ENCODE measurements at regions not wholly inside any gene's neighbourhood (a gene's known extent, or its start where the extent isn't known, plus 50 kb on each side); places are given as distances from the start of the nearest gene placed in this dataset.

DNA sequence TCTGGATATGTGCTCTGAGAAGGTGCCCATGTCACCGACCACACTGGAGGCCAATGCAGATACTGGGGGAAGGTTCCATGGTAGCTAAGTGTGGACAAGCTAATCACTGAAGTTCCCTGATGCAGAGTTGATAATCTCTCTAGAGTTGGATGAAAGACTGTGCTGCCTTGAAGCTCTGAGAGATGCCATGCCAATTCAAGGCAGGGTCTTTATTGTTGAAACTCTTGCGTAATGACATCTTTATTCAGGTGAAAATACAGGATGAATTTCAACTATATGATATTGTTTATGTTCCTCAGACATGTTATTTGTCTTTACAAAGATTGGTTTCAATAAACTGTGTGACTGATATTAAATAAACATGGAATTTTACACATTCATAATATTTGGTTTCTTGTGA, 167.6 kb upstream of the TMEM161B start:
- Histone ChIP-seq H3K9me3 (ENCODE audit: control insufficient read depth, insufficient read depth, low read length) (no peaks in the 10 kb centered on the region), H3K36me3 (ENCODE audit: control insufficient read depth, insufficient read depth, low read length) (no peaks in the 10 kb centered on the region), H3K27me3 (ENCODE audit: control insufficient read depth, insufficient read depth, low read length) (no peaks in the 10 kb centered on the region), H3K27ac (ENCODE audit: low read depth, low read length) (no peak overlapping the region), H3K4me3 (ENCODE audit: low read depth, low read length) (no peak overlapping the region), H3K4me1 (ENCODE audit: control insufficient read depth, insufficient read depth, low read length) (no peaks in the 10 kb centered on the region)
- DNase-seq (ENCODE audit: low read depth in 4 of 6, low spot score in 6 of 6) = no peak
- 100% methylated on average over 1 of the region's 2 CpGs for WGBS (ENCODE audit: insufficient coverage)

DNA sequence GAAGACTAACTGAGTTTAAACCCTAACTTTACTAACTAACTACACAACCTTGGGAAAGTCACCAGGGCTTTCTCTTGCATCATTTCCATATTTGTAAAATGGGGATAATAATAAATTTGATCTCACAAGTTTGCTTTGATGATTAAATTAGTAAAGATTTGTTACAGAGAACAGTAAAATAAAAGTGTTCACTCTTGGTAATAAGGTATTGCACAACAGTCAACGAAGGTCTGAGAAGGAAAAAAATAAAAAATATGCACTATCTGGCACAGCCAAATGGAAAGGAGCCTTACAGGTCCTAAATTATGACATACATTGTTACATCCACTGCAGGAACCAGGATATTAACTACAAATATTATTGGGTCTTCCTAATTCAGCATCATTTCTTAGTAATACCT, 160.0 kb upstream of the TMEM161B start:
- no peak for DNase-seq (ENCODE audit: low read depth in 4 of 6, low spot score in 6 of 6)
- WGBS (ENCODE audit: insufficient coverage) = no CpG with 5 or more reads among the region's 1 CpG
- H3K27ac ChIP-seq (ENCODE audit: low read depth, low read length) = no peak overlapping the region
- no peaks in the 10 kb centered on the region for H3K4me1 ChIP-seq (ENCODE audit: control insufficient read depth, insufficient read depth, low read length)
- H3K27me3 ChIP-seq (ENCODE audit: control insufficient read depth, insufficient read depth, low read length) = no peaks in the 10 kb centered on the region
- H3K4me3 ChIP-seq (ENCODE audit: low read depth, low read length) = no peak overlapping the region
- peaks cover 4% of the 10 kb centered on the region for H3K36me3 ChIP-seq (ENCODE audit: control insufficient read depth, insufficient read depth, low read length)
- H3K9me3 ChIP-seq (ENCODE audit: control insufficient read depth, insufficient read depth, low read length) = no peaks in the 10 kb centered on the region

DNA sequence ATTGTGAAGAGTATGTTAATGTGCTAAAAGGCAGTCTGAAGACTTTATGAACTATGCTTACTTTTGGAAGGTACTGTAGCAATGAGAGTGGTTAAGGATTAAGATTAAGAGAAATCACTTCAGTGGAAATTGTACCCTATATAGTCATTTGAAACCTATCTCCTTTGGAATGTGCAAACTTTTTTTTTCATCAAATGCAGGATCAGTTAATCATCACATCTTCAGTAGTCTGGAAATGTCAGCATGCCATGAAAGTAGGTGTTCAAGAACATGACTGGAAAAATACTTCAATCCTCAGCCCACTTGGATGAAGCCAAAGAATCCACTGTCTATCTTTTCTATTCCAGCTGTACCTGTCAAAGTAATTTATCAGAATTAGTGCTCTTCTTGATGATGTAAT, 157.8 kb upstream of the TMEM161B start:
- Histone ChIP-seq H3K4me1 (ENCODE audit: control insufficient read depth, insufficient read depth, low read length) (no peaks in the 10 kb centered on the region), H3K27ac (ENCODE audit: low read depth, low read length) (no peak overlapping the region), H3K9me3 (ENCODE audit: control insufficient read depth, insufficient read depth, low read length) (no peaks in the 10 kb centered on the region), H3K36me3 (ENCODE audit: control insufficient read depth, insufficient read depth, low read length) (peaks cover 4% of the 10 kb centered on the region), H3K4me3 (ENCODE audit: low read depth, low read length) (no peak overlapping the region), H3K27me3 (ENCODE audit: control insufficient read depth, insufficient read depth, low read length) (no peaks in the 10 kb centered on the region)
- no peak for DNase-seq (ENCODE audit: low read depth in 4 of 6, low spot score in 6 of 6)

DNA sequence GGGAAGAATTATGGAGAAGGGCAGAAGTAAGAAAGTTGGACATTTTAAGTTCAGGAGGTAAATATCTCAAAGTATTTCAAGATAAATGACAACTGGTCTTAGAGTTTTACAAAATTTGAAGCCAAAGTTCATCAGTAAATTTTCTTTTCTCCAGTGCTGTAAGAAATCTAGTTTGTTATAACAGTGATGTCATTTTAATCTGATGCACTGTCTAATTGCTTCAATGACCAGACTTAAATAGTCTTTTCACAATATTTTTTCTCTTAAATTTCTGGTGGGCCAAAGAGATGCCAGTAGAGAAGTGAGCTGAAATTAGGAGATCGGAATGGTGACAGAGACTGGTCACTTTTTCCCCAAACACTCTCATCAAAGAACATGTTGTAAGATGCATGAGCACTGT, 156.5 kb upstream of the TMEM161B start:
- no peaks in the 10 kb centered on the region for H3K27me3 ChIP-seq (ENCODE audit: control insufficient read depth, insufficient read depth, low read length)
- H3K27ac ChIP-seq (ENCODE audit: low read depth, low read length) = no peak overlapping the region
- H3K4me3 ChIP-seq (ENCODE audit: low read depth, low read length) = no peak overlapping the region
- H3K36me3 ChIP-seq (ENCODE audit: control insufficient read depth, insufficient read depth, low read length) = no peaks in the 10 kb centered on the region
- no peaks in the 10 kb centered on the region for H3K9me3 ChIP-seq (ENCODE audit: control insufficient read depth, insufficient read depth, low read length)
- no peaks in the 10 kb centered on the region for H3K4me1 ChIP-seq (ENCODE audit: control insufficient read depth, insufficient read depth, low read length)
- WGBS (ENCODE audit: insufficient coverage) = no CpG with 5 or more reads among the region's 1 CpG
- DNase-seq (ENCODE audit: low read depth in 4 of 6, low spot score in 6 of 6) = no peak

GRCh38 chr5:88419931-88420330, 151.3 kb upstream of the TMEM161B start:
- no CpG with 5 or more reads among the region's 3 CpGs for WGBS (ENCODE audit: insufficient coverage)
- no peaks in the 10 kb centered on the region for H3K9me3 ChIP-seq (ENCODE audit: control insufficient read depth, insufficient read depth, low read length)
- H3K27ac ChIP-seq (ENCODE audit: low read depth, low read length) = no peak overlapping the region
- no peak for DNase-seq (ENCODE audit: low read depth in 4 of 6, low spot score in 6 of 6)
- H3K36me3 ChIP-seq (ENCODE audit: control insufficient read depth, insufficient read depth, low read length) = peaks cover 8% of the 10 kb centered on the region
- H3K4me3 ChIP-seq (ENCODE audit: low read depth, low read length) = no peak overlapping the region
- no peaks in the 10 kb centered on the region for H3K4me1 ChIP-seq (ENCODE audit: control insufficient read depth, insufficient read depth, low read length)
- H3K27me3 ChIP-seq (ENCODE audit: control insufficient read depth, insufficient read depth, low read length) = no peaks in the 10 kb centered on the region

GRCh38 chr5:88407341-88407740, 138.7 kb upstream of the TMEM161B start:
- Histone ChIP-seq H3K4me1 (ENCODE audit: control insufficient read depth, insufficient read depth, low read length) (no peaks in the 10 kb centered on the region), H3K27me3 (ENCODE audit: control insufficient read depth, insufficient read depth, low read length) (no peaks in the 10 kb centered on the region), H3K27ac (ENCODE audit: low read depth, low read length) (no peak overlapping the region), H3K9me3 (ENCODE audit: control insufficient read depth, insufficient read depth, low read length) (no peaks in the 10 kb centered on the region), H3K36me3 (ENCODE audit: control insufficient read depth, insufficient read depth, low read length) (no peaks in the 10 kb centered on the region), H3K4me3 (ENCODE audit: low read depth, low read length) (no peak overlapping the region)
- no CpG with 5 or more reads among the region's 4 CpGs for WGBS (ENCODE audit: insufficient coverage)
- no peak for DNase-seq (ENCODE audit: low read depth in 4 of 6, low spot score in 6 of 6)

DNA sequence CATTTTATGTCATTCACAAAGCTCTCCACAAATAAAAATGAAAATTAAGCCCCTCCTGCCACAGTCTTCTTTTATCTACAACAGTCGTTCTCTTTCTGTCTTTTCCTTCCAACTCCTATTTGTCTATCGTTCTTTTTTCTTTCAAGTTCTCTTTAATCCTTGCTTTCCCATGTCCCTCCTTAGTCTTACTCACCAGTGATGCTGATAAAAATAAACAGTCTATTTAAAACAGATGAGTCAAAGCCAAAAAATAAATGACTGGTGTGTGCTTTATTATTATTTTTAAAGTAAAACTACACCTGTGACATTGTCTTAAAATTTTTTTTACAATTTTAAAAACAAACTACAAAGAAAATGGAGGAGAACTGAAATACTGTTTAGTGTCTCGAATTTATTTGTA, 137.1 kb upstream of the TMEM161B start:
- Histone ChIP-seq H3K4me3 (ENCODE audit: low read depth, low read length) (no peak overlapping the region), H3K4me1 (ENCODE audit: control insufficient read depth, insufficient read depth, low read length) (no peaks in the 10 kb centered on the region), H3K9me3 (ENCODE audit: control insufficient read depth, insufficient read depth, low read length) (no peaks in the 10 kb centered on the region), H3K36me3 (ENCODE audit: control insufficient read depth, insufficient read depth, low read length) (no peaks in the 10 kb centered on the region), H3K27me3 (ENCODE audit: control insufficient read depth, insufficient read depth, low read length) (no peaks in the 10 kb centered on the region), H3K27ac (ENCODE audit: low read depth, low read length) (peak overlapping the region; percentile 16)
- peak in 1 of 6 donors; percentile 65 for DNase-seq (ENCODE audit: low read depth in 4 of 6, low spot score in 6 of 6)
- WGBS (ENCODE audit: insufficient coverage) = no CpG with 5 or more reads among the region's 3 CpGs

DNA sequence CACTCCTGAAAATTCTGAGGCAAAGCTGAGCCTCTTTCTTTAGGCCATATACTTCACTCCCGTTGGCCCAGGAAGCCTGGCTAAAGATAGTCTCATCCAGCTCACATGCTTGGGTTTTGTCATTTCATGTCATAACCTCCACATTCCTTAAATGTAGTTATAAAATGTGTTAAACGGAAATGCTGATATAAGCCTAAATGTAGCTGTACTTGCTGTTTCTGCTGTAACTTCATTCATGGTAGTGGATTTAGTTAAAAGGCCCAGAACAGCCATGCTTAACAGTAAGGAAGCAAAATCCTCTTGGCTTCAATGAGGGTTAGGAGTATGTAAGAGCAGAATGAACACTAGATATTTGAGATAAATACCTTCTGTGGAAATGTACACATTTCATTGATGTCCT, 135.8 kb upstream of the TMEM161B start:
- H3K4me3 ChIP-seq (ENCODE audit: low read depth, low read length) = no peak overlapping the region
- WGBS (ENCODE audit: insufficient coverage) = no CpG with 5 or more reads among the region's 2 CpGs
- H3K9me3 ChIP-seq (ENCODE audit: control insufficient read depth, insufficient read depth, low read length) = no peaks in the 10 kb centered on the region
- peak in 2 of 6 donors; percentile 19 to 61 for DNase-seq (ENCODE audit: low read depth in 4 of 6, low spot score in 6 of 6)
- no peaks in the 10 kb centered on the region for H3K27me3 ChIP-seq (ENCODE audit: control insufficient read depth, insufficient read depth, low read length)
- no peaks in the 10 kb centered on the region for H3K36me3 ChIP-seq (ENCODE audit: control insufficient read depth, insufficient read depth, low read length)
- H3K4me1 ChIP-seq (ENCODE audit: control insufficient read depth, insufficient read depth, low read length) = no peaks in the 10 kb centered on the region
- peak overlapping the region; percentile 4 for H3K27ac ChIP-seq (ENCODE audit: low read depth, low read length)

GRCh38 chr5:88401686-88402085, 133.0 kb upstream of the TMEM161B start:
- DNase-seq (ENCODE audit: low read depth in 4 of 6, low spot score in 6 of 6) = peak in 3 of 6 donors; percentile 31 to 89 (median 85)
- Histone ChIP-seq H3K9me3 (ENCODE audit: control insufficient read depth, insufficient read depth, low read length) (no peaks in the 10 kb centered on the region), H3K4me1 (ENCODE audit: control insufficient read depth, insufficient read depth, low read length) (peaks cover 9% of the 10 kb centered on the region), H3K27ac (ENCODE audit: low read depth, low read length) (peak overlapping the region; percentile 48), H3K4me3 (ENCODE audit: low read depth, low read length) (no peak overlapping the region), H3K27me3 (ENCODE audit: control insufficient read depth, insufficient read depth, low read length) (no peaks in the 10 kb centered on the region), H3K36me3 (ENCODE audit: control insufficient read depth, insufficient read depth, low read length) (no peaks in the 10 kb centered on the region)
- no CpG with 5 or more reads among the region's 4 CpGs for WGBS (ENCODE audit: insufficient coverage)

- no peaks in the 10 kb centered on the region for H3K27me3 ChIP-seq (ENCODE audit: control insufficient read depth, insufficient read depth, low read length)
- H3K27ac ChIP-seq (ENCODE audit: low read depth, low read length) = peak overlapping the region; percentile 48
- no peaks in the 10 kb centered on the region for H3K36me3 ChIP-seq (ENCODE audit: control insufficient read depth, insufficient read depth, low read length)
- no peak overlapping the region for H3K4me3 ChIP-seq (ENCODE audit: low read depth, low read length)
- H3K4me1 ChIP-seq (ENCODE audit: control insufficient read depth, insufficient read depth, low read length) = peaks cover 14% of the 10 kb centered on the region
- no peaks in the 10 kb centered on the region for H3K9me3 ChIP-seq (ENCODE audit: control insufficient read depth, insufficient read depth, low read length)
- peak in 2 of 6 donors; percentile 52 to 67 for DNase-seq (ENCODE audit: low read depth in 4 of 6, low spot score in 6 of 6)
Measured at GRCh38 chr5:88401228-88401627, 132.6 kb upstream of the TMEM161B start.

All from spinal cord (tissue), 9 donors.